ENCODE measurements at regions not wholly inside any gene's neighbourhood (a gene's known extent, or its start where the extent isn't known, plus 50 kb on each side); places are given as distances from the start of the nearest gene placed in this dataset.

DNA sequence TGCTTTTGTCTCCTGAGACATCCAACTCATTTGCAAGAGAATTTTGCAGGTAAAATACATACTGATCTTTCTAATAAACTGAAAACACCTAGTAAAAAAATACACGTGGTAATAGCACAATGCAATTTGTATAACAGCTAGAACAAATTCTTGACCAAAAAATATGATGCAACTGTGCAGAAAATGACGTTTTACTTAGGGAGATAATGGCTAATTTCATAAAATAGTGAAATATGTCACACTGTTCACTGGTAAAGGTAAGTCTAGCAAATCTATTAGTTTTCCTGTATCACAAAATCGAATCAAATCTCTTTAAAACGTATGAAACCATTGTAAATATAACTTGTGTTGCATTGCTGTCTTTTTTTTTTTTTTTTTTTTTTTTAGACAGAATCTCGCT, 130.0 kb downstream of the VPREB1 start:
- 60% methylated on average over 5 of the region's 5 CpGs for WGBS

DNA sequence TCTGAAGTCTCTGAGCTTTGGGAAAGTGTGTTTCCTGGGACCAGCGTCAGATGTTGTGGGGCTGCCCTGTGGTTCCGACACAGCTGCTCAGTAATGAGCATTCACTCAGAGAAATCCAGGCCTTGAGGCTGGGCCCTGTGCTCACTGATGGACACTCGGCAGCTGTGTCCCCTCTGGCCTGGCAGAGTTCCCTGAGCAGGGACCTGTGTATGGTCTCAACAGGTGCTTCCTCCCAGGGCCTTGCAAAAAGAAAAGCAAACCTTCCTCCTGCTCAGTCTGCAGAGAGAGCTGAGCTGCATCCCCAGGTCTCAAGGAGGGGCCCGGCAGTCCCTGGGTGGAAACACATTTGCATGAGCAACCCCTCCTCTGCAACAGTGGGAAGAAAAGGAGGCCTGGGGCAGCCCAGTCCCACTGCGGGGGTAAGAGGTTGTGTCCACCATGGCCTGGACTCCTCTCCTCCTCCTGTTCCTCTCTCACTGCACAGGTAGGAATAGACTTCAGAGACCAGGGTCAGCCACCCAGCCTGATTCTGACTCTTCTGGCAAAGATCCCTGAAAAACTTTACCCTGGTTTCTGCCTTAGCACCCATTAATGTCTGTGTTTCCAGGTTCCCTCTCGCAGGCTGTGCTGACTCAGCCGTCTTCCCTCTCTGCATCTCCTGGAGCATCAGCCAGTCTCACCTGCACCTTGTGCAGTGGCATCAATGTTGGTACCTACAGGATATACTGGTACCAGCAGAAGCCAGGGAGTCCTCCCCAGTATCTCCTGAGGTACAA, 131.2 kb downstream of the VPREB1 start:
- 71% methylated on average over 7 of the region's 7 CpGs for WGBS
- Histone ChIP-seq H3K4me1 (ENCODE audit: control insufficient read depth in 4 of 4, insufficient read depth in 4 of 4, low read length in 3 of 4) (peaks cover 0 to 2% (median 0%) of the 10 kb centered on the region in 4 donors), H3K27me3 (ENCODE audit: control insufficient read depth in 4 of 4, insufficient read depth in 4 of 4, low read length in 3 of 4) (peaks cover 0 to 10% (median 0%) of the 10 kb centered on the region in 4 donors), H3K27ac (ENCODE audit: low read depth in 1 of 2, low read length in 2 of 2) (no peak overlapping the region), H3K9ac (ENCODE audit: low read depth in 1 of 2, low read length in 2 of 2) (no peak overlapping the region), H3K36me3 (ENCODE audit: control insufficient read depth in 4 of 4, insufficient read depth in 3 of 4, low read depth in 1 of 4, low read length in 3 of 4) (no peaks in the 10 kb centered on the region), H3K4me3 (ENCODE audit: low read depth in 1 of 3, low read length in 3 of 3) (no peak overlapping the region), H3K9me3 (ENCODE audit: control insufficient read depth in 4 of 4, low read length in 3 of 4) (no peaks in the 10 kb centered on the region)
- no peak for DNase-seq (ENCODE audit: low spot score)
- TF ChIP-seq RXRA (IDR thresholded peaks at IDR 0.05), result no peak
- TF ChIP-seq CTCF (IDR thresholded peaks at IDR 0.05; ENCODE audit: low read depth, low read length, missing input control), result no peak
- TF ChIP-seq MAX (IDR thresholded peaks at IDR 0.05), result no peak
- TF ChIP-seq, protein P1, sequence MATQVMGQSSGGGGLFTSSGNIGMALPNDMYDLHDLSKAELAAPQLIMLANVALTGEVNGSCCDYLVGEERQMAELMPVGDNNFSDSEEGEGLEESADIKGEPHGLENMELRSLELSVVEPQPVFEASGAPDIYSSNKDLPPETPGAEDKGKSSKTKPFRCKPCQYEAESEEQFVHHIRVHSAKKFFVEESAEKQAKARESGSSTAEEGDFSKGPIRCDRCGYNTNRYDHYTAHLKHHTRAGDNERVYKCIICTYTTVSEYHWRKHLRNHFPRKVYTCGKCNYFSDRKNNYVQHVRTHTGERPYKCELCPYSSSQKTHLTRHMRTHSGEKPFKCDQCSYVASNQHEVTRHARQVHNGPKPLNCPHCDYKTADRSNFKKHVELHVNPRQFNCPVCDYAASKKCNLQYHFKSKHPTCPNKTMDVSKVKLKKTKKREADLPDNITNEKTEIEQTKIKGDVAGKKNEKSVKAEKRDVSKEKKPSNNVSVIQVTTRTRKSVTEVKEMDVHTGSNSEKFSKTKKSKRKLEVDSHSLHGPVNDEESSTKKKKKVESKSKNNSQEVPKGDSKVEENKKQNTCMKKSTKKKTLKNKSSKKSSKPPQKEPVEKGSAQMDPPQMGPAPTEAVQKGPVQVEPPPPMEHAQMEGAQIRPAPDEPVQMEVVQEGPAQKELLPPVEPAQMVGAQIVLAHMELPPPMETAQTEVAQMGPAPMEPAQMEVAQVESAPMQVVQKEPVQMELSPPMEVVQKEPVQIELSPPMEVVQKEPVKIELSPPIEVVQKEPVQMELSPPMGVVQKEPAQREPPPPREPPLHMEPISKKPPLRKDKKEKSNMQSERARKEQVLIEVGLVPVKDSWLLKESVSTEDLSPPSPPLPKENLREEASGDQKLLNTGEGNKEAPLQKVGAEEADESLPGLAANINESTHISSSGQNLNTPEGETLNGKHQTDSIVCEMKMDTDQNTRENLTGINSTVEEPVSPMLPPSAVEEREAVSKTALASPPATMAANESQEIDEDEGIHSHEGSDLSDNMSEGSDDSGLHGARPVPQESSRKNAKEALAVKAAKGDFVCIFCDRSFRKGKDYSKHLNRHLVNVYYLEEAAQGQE (IDR thresholded peaks at IDR 0.05), result no peak

More for the DNA sequence above, 130.0 kb downstream of the VPREB1 start:
- TF ChIP-seq EGR1 (IDR thresholded peaks at IDR 0.05; ENCODE audit: low read depth in 2 of 2) (no peak), FOXA2 (IDR thresholded peaks at IDR 0.05) (no peak), MAX (IDR thresholded peaks at IDR 0.05) (no peak), SP1 (IDR thresholded peaks at IDR 0.05) (no peak), FOXA1 (IDR thresholded peaks at IDR 0.05) (no peak)
- TF ChIP-seq, protein P2, sequence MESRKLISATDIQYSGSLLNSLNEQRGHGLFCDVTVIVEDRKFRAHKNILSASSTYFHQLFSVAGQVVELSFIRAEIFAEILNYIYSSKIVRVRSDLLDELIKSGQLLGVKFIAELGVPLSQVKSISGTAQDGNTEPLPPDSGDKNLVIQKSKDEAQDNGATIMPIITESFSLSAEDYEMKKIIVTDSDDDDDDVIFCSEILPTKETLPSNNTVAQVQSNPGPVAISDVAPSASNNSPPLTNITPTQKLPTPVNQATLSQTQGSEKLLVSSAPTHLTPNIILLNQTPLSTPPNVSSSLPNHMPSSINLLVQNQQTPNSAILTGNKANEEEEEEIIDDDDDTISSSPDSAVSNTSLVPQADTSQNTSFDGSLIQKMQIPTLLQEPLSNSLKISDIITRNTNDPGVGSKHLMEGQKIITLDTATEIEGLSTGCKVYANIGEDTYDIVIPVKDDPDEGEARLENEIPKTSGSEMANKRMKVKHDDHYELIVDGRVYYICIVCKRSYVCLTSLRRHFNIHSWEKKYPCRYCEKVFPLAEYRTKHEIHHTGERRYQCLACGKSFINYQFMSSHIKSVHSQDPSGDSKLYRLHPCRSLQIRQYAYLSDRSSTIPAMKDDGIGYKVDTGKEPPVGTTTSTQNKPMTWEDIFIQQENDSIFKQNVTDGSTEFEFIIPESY (IDR thresholded peaks at IDR 0.05), result no peak
- TF ChIP-seq, protein P1 (IDR thresholded peaks at IDR 0.05), result no peak
- TF ChIP-seq, protein P3, sequence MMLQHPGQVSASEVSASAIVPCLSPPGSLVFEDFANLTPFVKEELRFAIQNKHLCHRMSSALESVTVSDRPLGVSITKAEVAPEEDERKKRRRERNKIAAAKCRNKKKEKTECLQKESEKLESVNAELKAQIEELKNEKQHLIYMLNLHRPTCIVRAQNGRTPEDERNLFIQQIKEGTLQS (IDR thresholded peaks at IDR 0.05), result no peak
- no peaks in the 10 kb centered on the region for H3K36me3 ChIP-seq (ENCODE audit: control insufficient read depth in 4 of 4, insufficient read depth in 3 of 4, low read depth in 1 of 4, low read length in 3 of 4)
- H3K9me3 ChIP-seq (ENCODE audit: control insufficient read depth in 4 of 4, low read length in 3 of 4), result no peaks in the 10 kb centered on the region
- no peak overlapping the region for H3K4me3 ChIP-seq (ENCODE audit: low read depth in 1 of 3, low read length in 3 of 3)
- no peaks in the 10 kb centered on the region for H3K4me1 ChIP-seq (ENCODE audit: control insufficient read depth in 4 of 4, insufficient read depth in 4 of 4, low read length in 3 of 4)
- H3K27ac ChIP-seq (ENCODE audit: low read depth in 1 of 2, low read length in 2 of 2), result no peak overlapping the region
- H3K9ac ChIP-seq (ENCODE audit: low read depth in 1 of 2, low read length in 2 of 2), result no peak overlapping the region
- DNase-seq (ENCODE audit: low spot score), result no peak
- peaks cover 0 to 10% (median 0%) of the 10 kb centered on the region in 4 donors for H3K27me3 ChIP-seq (ENCODE audit: control insufficient read depth in 4 of 4, insufficient read depth in 4 of 4, low read length in 3 of 4)
